ENCODE measurements at regions not wholly inside any gene's neighbourhood (a gene's known extent, or its start where the extent isn't known, plus 50 kb on each side); places are given as distances from the start of the nearest gene placed in this dataset.

DNA sequence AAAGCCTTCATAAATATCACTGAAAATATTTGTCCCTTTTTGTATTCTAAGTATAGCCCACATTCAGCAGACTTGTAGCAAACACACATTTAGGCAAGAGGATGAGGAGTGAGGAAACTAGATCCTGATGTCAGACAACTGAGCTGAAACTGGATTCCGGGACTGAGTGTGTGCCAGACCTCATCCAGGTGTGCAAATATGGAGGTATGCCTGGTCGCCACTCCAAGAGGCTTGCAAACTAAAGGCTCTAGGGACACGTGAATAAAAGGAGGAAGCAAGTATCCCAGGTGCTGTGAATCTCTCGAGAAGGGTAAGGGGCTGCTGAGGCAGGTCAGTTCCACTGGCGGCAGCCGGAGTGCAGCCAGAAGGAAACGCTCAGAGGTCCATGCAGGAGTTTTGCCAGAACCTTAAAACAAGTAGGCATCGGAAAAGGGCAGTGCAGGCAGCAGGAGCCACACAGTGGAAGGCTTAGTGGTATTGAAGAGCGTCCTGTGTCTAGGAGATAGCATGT is 77.4 kb upstream of the ALDH1B1 start:
- no peak for DNase-seq (ENCODE audit: low read depth in 2 of 2, low spot score in 1 of 2)

DNA sequence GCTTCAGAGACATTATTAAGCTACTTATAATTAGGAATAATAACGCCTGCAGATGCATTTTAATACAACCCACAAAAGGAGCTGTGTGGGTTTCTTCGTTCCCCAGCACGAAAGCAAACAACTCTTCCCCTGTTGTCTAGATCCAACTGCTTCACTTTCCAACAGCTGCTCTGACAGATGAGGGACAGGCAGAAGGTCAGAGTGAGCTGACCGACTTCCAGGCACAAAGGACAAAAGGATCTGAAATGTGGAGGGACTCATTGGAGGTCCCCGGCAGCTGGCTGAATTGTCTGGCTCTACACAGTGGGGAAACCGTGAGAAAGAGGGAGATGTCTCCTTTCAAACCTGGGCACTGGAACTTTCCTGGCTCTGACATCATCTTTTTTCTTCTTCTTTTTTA is 79.1 kb upstream of the ALDH1B1 start:
- DNase-seq (ENCODE audit: low read depth in 2 of 2, low spot score in 1 of 2), result no peak

DNA sequence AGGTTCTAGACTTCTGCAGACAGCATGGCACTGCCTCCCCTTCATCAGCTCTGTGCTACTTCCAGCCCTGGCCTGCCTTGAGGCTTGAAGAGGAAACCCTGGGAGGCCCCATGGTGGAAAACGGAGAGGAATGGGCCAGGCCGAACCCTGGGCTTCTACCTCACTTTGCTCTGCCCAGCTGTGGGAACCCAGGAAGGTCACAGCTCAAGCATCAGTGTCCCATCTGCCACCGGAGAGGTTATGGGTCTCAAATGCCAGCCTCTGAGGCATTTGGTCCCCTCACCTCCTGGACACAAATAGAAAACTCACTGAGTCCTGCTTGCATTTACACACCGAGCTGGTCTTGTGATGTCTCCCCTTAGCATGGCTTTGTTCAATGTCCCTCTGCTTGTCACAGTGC is 80.1 kb upstream of the ALDH1B1 start:
- DNase-seq (ENCODE audit: low read depth in 2 of 2, low spot score in 1 of 2), result no peak

DNA sequence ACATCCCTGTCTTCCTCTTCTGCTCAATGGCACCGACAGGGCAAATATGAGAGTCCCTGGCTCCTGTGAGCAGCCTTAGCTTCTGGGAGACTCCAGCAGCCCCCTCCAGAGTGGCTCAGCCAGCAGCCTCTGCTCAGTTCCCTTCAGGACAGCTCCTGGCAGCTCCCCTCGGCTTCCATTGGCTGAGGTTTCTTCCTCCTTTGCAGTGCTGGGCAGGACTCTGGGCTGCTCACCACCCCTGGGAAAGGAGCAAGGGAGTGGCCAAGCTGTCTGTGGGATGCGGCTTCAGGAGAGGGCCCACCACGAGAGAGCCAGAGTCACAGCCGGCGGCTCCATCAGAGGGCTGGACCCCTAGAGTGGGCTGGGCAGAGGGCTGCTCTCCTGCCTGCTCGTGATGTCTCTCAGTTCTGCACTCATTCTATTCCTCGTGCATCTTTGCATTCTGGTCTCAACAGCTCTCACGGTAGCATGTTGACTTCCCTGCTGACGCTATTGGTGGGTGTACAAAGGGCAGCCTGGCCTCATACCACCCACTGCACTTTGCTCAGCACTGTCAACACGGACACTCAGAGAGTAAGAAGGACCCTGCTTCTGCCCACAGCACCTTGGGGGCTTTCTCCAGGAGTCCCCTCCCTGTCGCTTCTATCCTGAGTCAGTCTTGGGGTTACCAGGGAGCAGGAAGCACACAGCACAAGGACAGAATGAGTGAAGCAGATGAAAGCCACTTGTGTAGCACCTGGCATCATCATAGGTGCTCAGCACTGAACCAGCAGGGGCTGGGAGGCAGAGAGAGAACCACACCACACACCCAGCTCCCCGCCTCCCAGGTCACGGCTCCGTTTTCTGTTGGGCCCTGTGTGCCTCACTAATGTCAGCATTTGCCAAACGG is 80.9 kb upstream of the ALDH1B1 start:
- DNase-seq (ENCODE audit: low read depth in 2 of 2, low spot score in 1 of 2), result no peak

DNA sequence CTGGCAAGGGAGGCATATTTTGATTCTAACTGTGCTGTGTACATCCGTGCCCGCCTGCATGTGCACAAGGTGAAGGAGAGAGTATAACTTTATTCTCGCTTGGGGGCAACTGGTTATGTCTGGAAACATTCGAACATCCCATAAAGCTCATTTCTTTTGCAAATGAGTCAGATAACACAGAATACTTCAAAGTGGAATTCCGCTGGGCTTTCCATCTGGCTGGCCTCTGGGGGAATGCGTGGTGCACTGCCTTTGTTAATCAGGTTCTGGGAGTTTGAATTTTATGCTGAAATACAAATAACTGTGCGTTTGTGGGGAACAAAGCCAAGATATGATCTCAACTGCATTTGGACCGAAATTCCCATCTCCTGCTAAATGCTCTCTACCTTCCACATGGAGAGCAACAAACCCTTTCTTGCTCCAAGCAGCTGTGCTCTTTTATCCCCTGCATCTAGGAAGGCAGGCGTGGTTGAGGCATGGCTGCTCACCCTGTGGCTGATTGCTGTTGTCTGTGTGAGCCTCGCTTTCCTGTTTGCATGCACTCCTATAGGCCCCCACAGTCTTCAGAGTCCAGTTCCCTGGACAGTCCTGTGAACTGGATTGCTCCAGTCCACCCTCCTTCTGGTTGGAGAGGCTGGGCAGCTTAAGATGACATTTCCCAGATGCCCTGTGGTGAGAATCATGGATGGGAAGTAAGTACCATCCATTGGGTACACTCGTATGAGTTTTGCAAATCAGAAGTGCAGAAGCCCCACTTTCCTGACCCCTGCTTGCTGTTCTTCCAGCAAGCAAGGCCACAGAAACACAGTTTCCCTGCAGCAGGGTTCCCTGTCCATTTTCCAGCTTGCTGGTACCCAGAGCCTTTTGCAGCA is 82.9 kb upstream of the ALDH1B1 start:
- DNase-seq (ENCODE audit: low read depth in 2 of 2, low spot score in 1 of 2), result no peak

DNA sequence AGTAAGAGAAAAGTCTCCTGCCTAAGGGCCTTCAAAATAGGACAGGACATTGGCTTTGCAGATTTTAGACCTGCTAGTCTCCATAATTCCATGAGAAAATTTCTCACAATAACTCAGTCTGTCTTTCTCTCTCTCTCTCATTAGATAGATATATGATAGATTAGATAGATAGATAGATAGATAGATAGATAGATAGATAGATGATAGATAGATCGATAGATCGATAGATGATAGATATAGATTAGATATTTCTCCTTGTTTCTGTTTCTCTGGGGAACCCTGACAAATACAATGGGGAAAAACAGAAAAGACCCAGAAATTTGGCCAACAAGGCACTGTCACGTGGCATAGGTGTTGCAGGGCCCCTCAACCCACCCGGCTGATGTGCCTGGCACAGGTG is 84.4 kb upstream of the ALDH1B1 start:
- DNase-seq (ENCODE audit: low read depth in 2 of 2, low spot score in 1 of 2), result no peak

DNA sequence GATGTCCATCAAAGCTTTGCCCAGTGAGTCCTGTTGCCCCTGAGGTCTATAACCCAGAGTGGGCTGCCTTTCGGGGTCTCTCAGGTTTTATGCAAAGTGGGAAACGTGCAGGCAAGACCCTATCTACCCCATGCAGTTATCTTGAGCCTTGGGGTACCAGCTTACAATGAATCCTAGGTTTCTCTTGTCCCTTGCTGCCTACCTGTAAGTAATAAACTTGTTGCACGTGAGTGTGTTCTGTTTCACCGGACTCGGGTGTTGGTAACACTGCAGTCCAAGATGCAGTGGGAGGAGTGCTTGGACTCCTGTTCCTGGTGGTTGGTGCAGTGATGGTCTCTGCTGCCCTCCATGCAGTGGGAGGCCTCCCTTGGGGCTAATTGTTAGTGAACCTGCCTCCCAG is 85.6 kb upstream of the ALDH1B1 start:
- no peak for DNase-seq (ENCODE audit: low read depth in 2 of 2, low spot score in 1 of 2)

DNA sequence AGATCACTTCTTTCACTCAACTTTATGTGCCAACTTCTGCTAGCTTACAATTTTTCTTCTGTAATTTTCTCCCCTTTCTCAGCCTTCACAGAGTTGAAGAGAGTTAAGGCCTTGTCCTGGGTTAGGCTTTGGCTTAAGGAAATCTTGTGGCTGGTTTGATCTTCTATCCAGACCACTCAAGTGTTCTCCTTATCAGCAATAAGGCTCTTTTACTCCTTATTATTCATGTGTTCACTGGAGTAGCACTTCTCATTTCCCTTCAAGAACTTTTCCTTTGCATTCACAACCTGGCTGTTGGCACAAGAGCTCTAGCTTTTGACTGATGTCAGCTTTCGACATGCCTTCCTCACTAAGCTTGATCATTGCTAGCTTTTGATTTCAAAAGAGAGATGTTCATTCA is 86.9 kb upstream of the ALDH1B1 start:
- no peak for DNase-seq (ENCODE audit: low read depth in 2 of 2, low spot score in 1 of 2)

DNA sequence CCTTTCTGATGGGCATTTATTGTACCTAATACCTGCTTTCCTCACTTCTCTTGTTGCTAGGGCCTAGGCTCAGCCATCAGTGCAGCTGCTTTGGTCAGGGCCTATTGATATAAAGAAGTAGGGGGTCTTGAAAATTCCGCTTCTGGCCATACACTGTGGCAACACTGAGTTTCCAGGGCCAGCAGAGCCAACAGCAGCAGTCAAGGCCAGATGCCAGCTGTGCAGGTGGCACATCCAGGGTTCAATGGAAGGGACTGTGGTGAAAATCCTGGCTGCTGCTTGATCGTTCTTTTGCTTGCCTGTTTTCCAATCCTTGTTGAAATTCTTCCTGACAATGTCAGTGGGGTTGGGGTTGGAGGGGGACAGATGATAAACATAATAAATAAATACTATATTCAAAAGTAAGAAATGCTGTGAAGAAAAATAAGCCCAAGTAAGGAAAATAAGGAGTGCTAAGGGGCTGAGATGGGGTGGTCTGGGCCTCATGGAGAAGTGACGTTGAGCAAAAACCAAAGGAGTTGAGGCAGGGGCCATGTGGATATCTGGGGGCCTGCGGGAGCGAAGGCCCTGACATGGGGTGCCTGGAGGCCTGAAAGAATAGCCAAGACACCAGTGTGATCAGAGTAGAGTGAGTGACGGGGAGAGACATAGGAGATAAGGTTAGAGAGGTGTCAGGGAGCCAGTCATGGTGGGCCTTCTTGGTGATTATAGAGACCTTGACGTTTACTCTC is 91.0 kb upstream of the ALDH1B1 start:
- DNase-seq (ENCODE audit: low read depth in 2 of 2, low spot score in 1 of 2), result no peak

DNA sequence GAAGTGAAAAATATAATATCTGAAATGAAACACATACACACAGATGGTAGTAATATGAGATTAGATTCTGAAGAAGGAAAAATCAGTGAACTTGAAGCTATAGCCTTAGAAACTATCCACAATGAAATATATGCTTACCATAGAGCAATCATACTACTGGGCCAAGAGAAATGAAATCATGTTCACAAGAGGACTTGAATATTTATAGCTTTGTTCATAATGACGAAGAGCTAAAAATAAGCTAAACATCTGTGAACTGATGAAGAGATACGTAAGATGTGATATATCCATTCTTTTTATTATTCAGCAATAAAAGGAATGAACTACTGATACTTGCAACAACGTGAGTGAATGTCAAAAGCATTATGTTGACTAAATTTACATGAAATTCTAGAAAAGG is 92.6 kb upstream of the ALDH1B1 start:
- DNase-seq (ENCODE audit: low read depth in 2 of 2, low spot score in 1 of 2), result no peak

DNA sequence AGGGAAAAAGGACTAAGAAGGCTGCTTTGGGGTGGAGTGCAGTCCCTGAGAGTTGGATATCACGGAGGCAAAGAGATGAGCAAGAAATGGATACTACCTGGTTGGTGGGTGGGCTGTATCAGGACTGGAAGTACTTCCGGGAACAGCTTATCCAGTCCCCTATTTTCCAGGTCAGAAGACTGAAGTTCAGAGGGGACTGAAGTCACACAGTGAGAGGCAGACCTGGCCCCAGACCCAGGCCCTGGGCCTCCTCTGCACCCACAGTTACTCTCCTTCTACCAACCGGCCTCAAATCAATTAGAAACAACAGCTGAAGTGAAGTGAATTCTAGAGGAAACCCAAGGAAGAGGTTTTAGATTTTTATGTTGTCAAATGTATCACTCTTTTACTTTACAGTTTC is 93.6 kb upstream of the ALDH1B1 start:
- DNase-seq (ENCODE audit: low read depth in 2 of 2, low spot score in 1 of 2), result no peak

DNA sequence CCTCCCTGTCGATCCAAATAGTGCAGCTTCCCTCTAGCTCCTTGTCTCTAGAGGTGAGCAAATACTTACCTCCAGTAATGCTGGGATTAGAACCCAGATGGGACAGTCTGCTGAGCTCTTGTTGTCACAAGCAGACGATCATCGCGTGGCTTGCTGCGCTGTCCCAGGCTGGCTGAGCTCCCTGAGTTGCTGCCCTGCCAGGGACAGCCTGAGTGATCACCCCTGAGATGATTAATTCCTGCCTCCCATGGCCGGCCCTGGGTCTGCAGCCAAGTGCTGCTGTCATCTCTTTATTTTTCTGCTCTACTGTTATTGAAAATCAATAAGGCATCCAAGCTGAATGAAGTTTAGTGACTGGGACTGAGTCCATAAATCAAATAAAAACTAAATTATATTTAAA is 94.0 kb upstream of the ALDH1B1 start:
- DNase-seq (ENCODE audit: low read depth in 2 of 2, low spot score in 1 of 2), result no peak

DNA sequence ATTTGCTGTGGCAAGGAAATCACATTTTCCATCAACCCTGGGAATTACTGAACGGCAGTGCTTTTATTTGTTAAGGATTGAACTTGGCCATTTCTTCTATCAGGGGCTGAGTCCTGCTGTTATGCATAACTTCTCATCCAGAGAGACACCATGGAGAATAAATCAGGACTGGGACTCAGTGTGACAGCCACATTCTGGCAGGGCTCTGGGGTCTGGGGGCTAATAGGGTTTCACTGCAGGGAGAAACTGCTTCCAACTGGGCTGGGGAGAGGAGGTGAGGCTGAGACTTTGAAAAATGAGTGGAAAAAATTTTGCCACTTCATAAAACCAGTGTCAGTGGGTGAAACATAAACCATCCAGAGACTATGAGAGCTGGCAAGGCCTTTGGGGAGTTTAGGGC is 95.7 kb upstream of the ALDH1B1 start:
- no peak for DNase-seq (ENCODE audit: low read depth in 2 of 2, low spot score in 1 of 2)

DNA sequence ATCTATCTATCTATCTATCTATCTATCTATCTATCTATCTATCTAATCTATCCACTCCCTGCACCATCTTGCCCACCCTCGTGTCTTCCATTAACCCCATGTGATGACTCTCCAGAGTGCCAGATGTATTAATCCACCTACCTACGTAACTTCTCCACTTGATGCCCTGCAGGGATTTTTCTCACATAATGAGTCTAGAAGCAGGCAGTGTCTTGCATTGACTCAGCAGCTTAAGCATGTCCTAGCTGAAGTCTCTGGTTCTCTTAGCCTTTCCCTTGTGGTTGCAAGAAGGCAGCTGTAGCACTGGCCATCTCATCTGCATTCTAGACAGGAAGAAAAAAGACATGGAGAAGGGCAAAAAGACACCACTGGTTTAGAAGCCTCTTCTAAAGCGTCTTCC is 96.7 kb upstream of the ALDH1B1 start:
- no peak for DNase-seq (ENCODE audit: low read depth in 2 of 2, low spot score in 1 of 2)

DNA sequence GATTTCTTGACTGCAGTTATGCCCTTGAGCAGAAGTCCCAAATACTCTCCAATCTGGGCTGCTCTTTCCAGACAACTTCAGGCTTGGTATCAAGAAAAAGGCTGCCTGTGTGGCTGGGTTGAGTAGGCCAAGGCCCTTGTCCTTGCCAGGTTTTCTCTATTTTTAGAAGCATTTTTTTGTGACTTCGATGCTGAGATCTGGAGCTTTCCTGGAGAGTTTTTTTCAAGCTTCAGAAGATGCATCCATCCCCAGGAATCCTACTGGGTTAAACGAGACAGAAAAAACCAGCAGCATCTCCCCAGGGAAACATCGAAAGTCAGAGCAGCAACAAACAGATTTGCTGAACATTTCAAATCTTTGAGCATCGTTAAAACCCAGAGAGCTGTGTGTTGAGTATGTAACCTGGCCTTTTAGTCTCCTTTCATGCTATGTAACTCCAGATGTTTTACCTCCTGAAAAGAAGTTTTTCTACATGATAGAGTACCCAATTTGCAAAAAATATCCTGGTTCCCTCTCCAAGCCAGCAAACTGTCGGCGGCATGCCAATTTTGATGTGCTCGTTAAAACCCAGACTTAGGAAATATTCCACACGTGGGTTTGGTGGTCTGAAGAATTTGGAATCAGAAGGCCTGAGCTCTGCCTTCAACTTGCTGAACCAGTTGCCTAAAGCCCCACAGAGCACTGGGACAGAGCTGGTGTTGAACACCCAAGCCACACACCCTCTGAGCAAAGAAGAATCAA is 98.1 kb upstream of the ALDH1B1 start:
- DNase-seq (ENCODE audit: low read depth in 2 of 2, low spot score in 1 of 2), result no peak

DNA sequence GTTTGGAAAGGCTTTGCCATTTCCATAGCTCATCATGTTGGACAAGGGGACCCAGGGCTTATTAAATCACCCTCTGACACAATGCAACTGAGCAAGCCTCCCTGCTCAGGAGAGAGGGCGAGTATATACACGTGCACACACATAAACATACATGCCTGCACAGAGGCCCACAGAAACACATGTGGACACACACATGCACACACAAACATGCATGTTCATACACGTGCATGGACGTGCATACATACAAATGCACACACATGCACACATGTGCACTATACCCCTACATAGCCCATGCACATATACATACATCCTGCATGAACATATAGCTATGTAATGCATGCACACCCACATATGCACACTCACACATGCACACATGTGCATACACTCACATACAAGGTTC is 99.5 kb upstream of the ALDH1B1 start:
- DNase-seq (ENCODE audit: low read depth in 2 of 2, low spot score in 1 of 2), result no peak

DNA sequence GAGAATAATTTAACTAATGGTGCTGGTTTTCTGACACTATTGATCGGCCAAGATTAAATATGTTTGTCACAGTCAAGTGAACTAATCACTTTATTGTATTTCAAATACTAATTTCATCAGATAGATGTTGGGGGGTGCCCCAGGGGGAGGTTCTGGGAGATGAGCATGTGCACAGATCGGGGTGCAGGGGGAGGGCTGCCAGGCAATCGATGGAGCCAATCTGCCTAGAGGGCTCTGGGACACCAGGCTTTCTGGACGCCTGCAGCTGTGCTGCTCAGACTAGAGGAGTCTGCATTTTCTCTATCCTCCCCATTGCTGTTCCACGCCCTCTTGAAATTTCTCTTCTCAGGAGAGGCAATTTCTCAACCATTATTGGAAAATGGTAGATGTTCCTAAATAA is 100.0 kb upstream of the ALDH1B1 start:
- DNase-seq (ENCODE audit: low read depth in 2 of 2, low spot score in 1 of 2), result no peak

DNA sequence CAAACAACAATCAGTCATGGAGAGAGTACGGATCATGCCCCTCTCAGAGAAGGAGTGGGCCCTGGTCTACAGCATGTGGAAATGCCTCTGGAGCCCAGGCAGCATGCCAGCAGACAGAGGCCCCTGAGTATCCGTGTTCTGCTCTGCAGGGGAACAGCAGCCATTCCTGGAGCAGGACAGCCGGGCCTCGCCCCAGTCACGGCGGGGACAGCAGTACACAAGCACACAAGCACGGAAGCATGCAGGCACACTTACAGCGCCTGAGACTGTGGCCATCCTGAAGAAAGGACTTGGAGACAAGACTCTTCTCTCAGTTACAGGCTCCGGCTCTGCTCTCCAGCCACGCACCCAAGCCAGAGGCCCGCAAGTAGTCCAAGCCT is 102.6 kb upstream of the ALDH1B1 start:
- DNase-seq (ENCODE audit: low read depth in 2 of 2, low spot score in 1 of 2), result no peak

DNA sequence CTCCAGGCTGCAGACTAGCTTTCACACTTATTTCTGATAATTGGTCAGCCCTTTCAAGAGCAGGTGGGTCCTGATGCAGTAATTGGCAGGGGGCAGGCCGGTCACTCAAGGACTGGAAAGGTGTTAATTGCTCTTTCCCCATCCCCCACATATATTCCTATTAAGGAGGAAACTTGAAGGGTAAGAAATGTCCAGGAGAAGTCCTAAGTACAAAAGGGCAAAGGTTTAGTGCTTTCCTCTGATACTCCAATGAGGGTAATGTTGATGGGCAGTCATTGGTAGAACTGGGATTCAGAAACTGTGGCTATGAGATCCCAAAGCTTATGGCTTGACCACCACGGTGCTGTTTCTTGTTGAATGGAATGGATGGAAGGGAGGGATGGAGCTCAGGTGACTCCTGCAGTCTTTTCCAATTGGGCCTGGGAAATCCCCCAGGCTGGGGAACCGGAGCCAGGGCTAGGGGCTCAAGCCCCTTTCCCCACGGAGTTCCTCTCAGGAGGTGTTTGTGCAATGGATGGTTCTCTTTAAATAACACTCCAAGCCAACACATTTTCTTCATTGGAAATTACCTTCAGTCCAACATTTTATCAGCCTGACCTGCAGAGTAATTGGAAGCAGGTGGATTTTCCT is 103.2 kb upstream of the ALDH1B1 start:
- no peak for DNase-seq (ENCODE audit: low read depth in 2 of 2, low spot score in 1 of 2)

DNA sequence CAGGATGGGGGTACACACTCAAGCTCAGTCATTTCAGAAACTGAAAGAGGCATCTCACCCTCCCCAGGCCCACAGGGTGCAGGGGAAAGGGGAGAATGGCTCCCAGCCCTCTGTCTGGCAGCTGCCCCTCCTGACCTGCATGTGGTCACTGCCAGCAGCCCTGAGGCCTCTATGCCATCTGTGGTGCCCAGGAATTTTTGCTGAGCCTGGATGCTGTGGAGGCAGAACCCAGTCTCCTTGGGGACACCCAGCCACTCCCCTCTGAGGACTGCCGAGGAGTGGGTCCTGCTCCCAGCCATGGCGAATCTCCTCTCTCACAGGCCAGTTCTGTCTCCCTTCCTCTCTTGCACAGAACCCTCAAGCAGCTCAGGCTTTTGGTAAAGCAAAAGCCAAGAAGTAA is 104.0 kb upstream of the ALDH1B1 start:
- DNase-seq (ENCODE audit: low read depth in 2 of 2, low spot score in 1 of 2), result no peak
